GM06990 (cell line): ENCODE measurements at regions not wholly inside any gene's neighbourhood (a gene's known extent, or its start where the extent isn't known, plus 50 kb on each side); places are given as distances from the start of the nearest gene placed in this dataset.

Experiments
- DNase-seq: peaks from one replicate; pipeline ENCODE4 v3.0.0-alpha.2; 2011; ENCODE audit not compliant: insufficient read length; ENCODE audit errors: extremely low read depth
- H3K27me3 ChIP-seq: replicated peaks from 2 replicates; pipeline ENCODE4 v1.6.0; 2011; ENCODE audit warnings: low read length; ENCODE audit not compliant: control insufficient read depth, insufficient read depth
- H3K36me3 ChIP-seq: 2 replicates; pipeline ENCODE4 v1.5.1; 2011; ENCODE audit warnings: low read length; ENCODE audit not compliant: control insufficient read depth, insufficient read depth
- H3K4me3 ChIP-seq: replicated peaks from 2 replicates; pipeline ENCODE4 v1.5.1; 2011; ENCODE audit warnings: low read depth, mild to moderate bottlenecking, control low read depth, low read length
- CTCF ChIP-seq: IDR thresholded peaks from 2 replicates; pipeline ENCODE4 v1.5.1; 2011; ENCODE audit warnings: low read length, control low read depth, mild to moderate bottlenecking, inconsistent platforms; ENCODE audit not compliant: insufficient read depth, poor library complexity, severe bottlenecking

GRCh38 chr1:166273618-166274017 is 106.8 kb upstream of the FAM78B start:
- no peak overlapping the region for H3K4me3 ChIP-seq
- H3K27me3 ChIP-seq = no peaks in the 10 kb centered on the region
- no peak for TF ChIP-seq CTCF
- H3K36me3 ChIP-seq = no peaks in the 10 kb centered on the region
- DNase-seq = no peak

- no peak for TF ChIP-seq CTCF
- no peaks in the 10 kb centered on the region for H3K27me3 ChIP-seq
- DNase-seq = no peak
- no peak overlapping the region for H3K4me3 ChIP-seq
- no peaks in the 10 kb centered on the region for H3K36me3 ChIP-seq
These were observed 115.8 kb upstream of the FAM78B start for GRCh38 chr1:166282391-166283137.

- no peaks in the 10 kb centered on the region for H3K27me3 ChIP-seq
- DNase-seq = no peak
- H3K36me3 ChIP-seq = no peaks in the 10 kb centered on the region
- TF ChIP-seq CTCF = no peak
- H3K4me3 ChIP-seq = no peak overlapping the region
These were observed 116.4 kb upstream of the FAM78B start for GRCh38 chr1:166283190-166283589.

- Histone ChIP-seq H3K27me3 (no peaks in the 10 kb centered on the region), H3K4me3 (no peak overlapping the region), H3K36me3 (no peaks in the 10 kb centered on the region)
- no peak for TF ChIP-seq CTCF
- DNase-seq = no peak
These were observed 116.8 kb upstream of the FAM78B start for GRCh38 chr1:166283600-166283999.

- no peak for DNase-seq
- no peak for TF ChIP-seq CTCF
- H3K4me3 ChIP-seq = no peak overlapping the region
These were observed 122.7 kb upstream of the FAM78B start for GRCh38 chr1:166289309-166290050.

More at GRCh38 chr1:166289309-166290050, 122.7 kb upstream of the FAM78B start:
- H3K36me3 ChIP-seq = no peaks in the 10 kb centered on the region
- no peaks in the 10 kb centered on the region for H3K27me3 ChIP-seq
